ENCODE measurements at regions not wholly inside any gene's neighbourhood (a gene's known extent, or its start where the extent isn't known, plus 50 kb on each side); places are given as distances from the start of the nearest gene placed in this dataset.

GRCh38 chr2:8370258-8370802, 311.5 kb upstream of the ID2 start:
- Histone ChIP-seq H2BK120ac (ENCODE audit: insufficient read depth, low read length, poor library complexity) (no peak overlapping the region), H3K9ac (ENCODE audit: low read length) (no peak overlapping the region), H3K27me3 (ENCODE audit: insufficient read depth, low read length) (no peaks in the 10 kb centered on the region), H3K18ac (ENCODE audit: low read length) (no peak overlapping the region), H2BK12ac (ENCODE audit: low read length) (no peak overlapping the region), H3K27ac (ENCODE audit: low read depth, low read length) (no peak overlapping the region), H3K79me1 (ENCODE audit: low read length) (no peaks in the 10 kb centered on the region), H4K91ac (ENCODE audit: low read depth, low read length) (no peak overlapping the region), H2AFZ (ENCODE audit: insufficient read depth, low read length, poor library complexity) (no peak overlapping the region), H4K8ac (ENCODE audit: low read depth, low read length) (no peak overlapping the region), H3K4ac (ENCODE audit: low read depth, low read length) (no peak overlapping the region), H2BK5ac (ENCODE audit: low read depth, low read length, poor library complexity) (no peak overlapping the region), H3K4me1 (ENCODE audit: control insufficient read depth in 1 of 2, insufficient read depth in 2 of 2, low read length in 2 of 2) (no peaks in the 10 kb centered on the region), H3K4me2 (ENCODE audit: low read length) (no peak overlapping the region), H2AK5ac (ENCODE audit: low read length) (no peak overlapping the region), H3K4me3 (ENCODE audit: low read depth, low read length) (no peak overlapping the region), H4K12ac (ENCODE audit: low read depth, low read length) (no peak overlapping the region), H3K36me3 (ENCODE audit: control insufficient read depth in 1 of 2, insufficient read depth in 2 of 2, low read length in 2 of 2) (no peaks in the 10 kb centered on the region), H3K79me2 (ENCODE audit: control insufficient read depth, insufficient read depth, low read length, poor library complexity) (no peaks in the 10 kb centered on the region), H3K23ac (ENCODE audit: low read length) (no peak overlapping the region), H3K14ac (ENCODE audit: low read length) (no peak overlapping the region), H3K9me3 (ENCODE audit: insufficient read depth, low read depth, low read length) (peaks cover 2% of the 10 kb centered on the region)
- no CpG with 5 or more reads among the region's 2 CpGs for WGBS (ENCODE audit: extremely low coverage, insufficient coverage, insufficient read length)
- no peak for DNase-seq

- H3K9me3 ChIP-seq (ENCODE audit: insufficient read depth, low read depth, low read length): peaks cover 2% of the 10 kb centered on the region
- H3K4me2 ChIP-seq (ENCODE audit: low read length): no peak overlapping the region
- H3K23ac ChIP-seq (ENCODE audit: low read length): no peak overlapping the region
- no peaks in the 10 kb centered on the region for H3K36me3 ChIP-seq (ENCODE audit: control insufficient read depth in 1 of 2, insufficient read depth in 2 of 2, low read length in 2 of 2)
- no peaks in the 10 kb centered on the region for H3K27me3 ChIP-seq (ENCODE audit: insufficient read depth, low read length)
- H3K4me3 ChIP-seq (ENCODE audit: low read depth, low read length): no peak overlapping the region
- no CpG with 5 or more reads among the region's 4 CpGs for WGBS (ENCODE audit: extremely low coverage, insufficient coverage, insufficient read length)
- H3K4ac ChIP-seq (ENCODE audit: low read depth, low read length): no peak overlapping the region
- H2BK120ac ChIP-seq (ENCODE audit: insufficient read depth, low read length, poor library complexity): no peak overlapping the region
- no peak overlapping the region for H4K91ac ChIP-seq (ENCODE audit: low read depth, low read length)
- H3K27ac ChIP-seq (ENCODE audit: low read depth, low read length): no peak overlapping the region
- no peak overlapping the region for H3K14ac ChIP-seq (ENCODE audit: low read length)
- H3K18ac ChIP-seq (ENCODE audit: low read length): no peak overlapping the region
- H2BK12ac ChIP-seq (ENCODE audit: low read length): no peak overlapping the region
- DNase-seq: no peak
- no peak overlapping the region for H4K8ac ChIP-seq (ENCODE audit: low read depth, low read length)
- no peaks in the 10 kb centered on the region for H3K79me2 ChIP-seq (ENCODE audit: control insufficient read depth, insufficient read depth, low read length, poor library complexity)
- H3K4me1 ChIP-seq (ENCODE audit: control insufficient read depth in 1 of 2, insufficient read depth in 2 of 2, low read length in 2 of 2): no peaks in the 10 kb centered on the region
- no peak overlapping the region for H2AFZ ChIP-seq (ENCODE audit: insufficient read depth, low read length, poor library complexity)
- no peaks in the 10 kb centered on the region for H3K79me1 ChIP-seq (ENCODE audit: low read length)
- no peak overlapping the region for H2BK5ac ChIP-seq (ENCODE audit: low read depth, low read length, poor library complexity)
- H3K9ac ChIP-seq (ENCODE audit: low read length): no peak overlapping the region
- no peak overlapping the region for H2AK5ac ChIP-seq (ENCODE audit: low read length)
- H4K12ac ChIP-seq (ENCODE audit: low read depth, low read length): no peak overlapping the region
Observed at GRCh38 chr2:8371653-8372052, 310.2 kb upstream of the ID2 start.

GRCh38 chr2:8374782-8375181, 307.1 kb upstream of the ID2 start:
- Histone ChIP-seq H3K27ac (ENCODE audit: low read depth, low read length) (no peak overlapping the region), H2AFZ (ENCODE audit: insufficient read depth, low read length, poor library complexity) (no peak overlapping the region), H3K4me2 (ENCODE audit: low read length) (no peak overlapping the region), H4K8ac (ENCODE audit: low read depth, low read length) (no peak overlapping the region), H3K4me3 (ENCODE audit: low read depth, low read length) (no peak overlapping the region), H3K9ac (ENCODE audit: low read length) (no peak overlapping the region), H3K79me1 (ENCODE audit: low read length) (no peaks in the 10 kb centered on the region), H3K18ac (ENCODE audit: low read length) (no peak overlapping the region), H2BK5ac (ENCODE audit: low read depth, low read length, poor library complexity) (no peak overlapping the region), H3K14ac (ENCODE audit: low read length) (no peak overlapping the region), H3K27me3 (ENCODE audit: insufficient read depth, low read length) (no peaks in the 10 kb centered on the region), H4K12ac (ENCODE audit: low read depth, low read length) (no peak overlapping the region), H2BK12ac (ENCODE audit: low read length) (no peak overlapping the region), H3K9me3 (ENCODE audit: insufficient read depth, low read depth, low read length) (peaks cover 2% of the 10 kb centered on the region), H2BK120ac (ENCODE audit: insufficient read depth, low read length, poor library complexity) (no peak overlapping the region), H3K4me1 (ENCODE audit: control insufficient read depth in 1 of 2, insufficient read depth in 2 of 2, low read length in 2 of 2) (no peaks in the 10 kb centered on the region), H3K36me3 (ENCODE audit: control insufficient read depth in 1 of 2, insufficient read depth in 2 of 2, low read length in 2 of 2) (no peaks in the 10 kb centered on the region), H3K23ac (ENCODE audit: low read length) (no peak overlapping the region), H3K79me2 (ENCODE audit: control insufficient read depth, insufficient read depth, low read length, poor library complexity) (no peaks in the 10 kb centered on the region), H2AK5ac (ENCODE audit: low read length) (no peak overlapping the region), H4K91ac (ENCODE audit: low read depth, low read length) (no peak overlapping the region), H3K4ac (ENCODE audit: low read depth, low read length) (no peak overlapping the region)
- WGBS (ENCODE audit: extremely low coverage, insufficient coverage, insufficient read length): no CpG with 5 or more reads among the region's 9 CpGs
- no peak for DNase-seq

- no CpG with 5 or more reads among the region's 11 CpGs for WGBS (ENCODE audit: extremely low coverage, insufficient coverage, insufficient read length)
- Histone ChIP-seq H4K8ac (ENCODE audit: low read depth, low read length) (no peak overlapping the region), H3K14ac (ENCODE audit: low read length) (no peak overlapping the region), H3K9ac (ENCODE audit: low read length) (no peak overlapping the region), H3K4me3 (ENCODE audit: low read depth, low read length) (no peak overlapping the region), H3K4ac (ENCODE audit: low read depth, low read length) (no peak overlapping the region), H4K91ac (ENCODE audit: low read depth, low read length) (no peak overlapping the region), H3K27me3 (ENCODE audit: insufficient read depth, low read length) (no peaks in the 10 kb centered on the region), H2BK120ac (ENCODE audit: insufficient read depth, low read length, poor library complexity) (no peak overlapping the region), H3K79me1 (ENCODE audit: low read length) (no peaks in the 10 kb centered on the region), H2AK5ac (ENCODE audit: low read length) (no peak overlapping the region), H3K36me3 (ENCODE audit: control insufficient read depth in 1 of 2, insufficient read depth in 2 of 2, low read length in 2 of 2) (no peaks in the 10 kb centered on the region), H3K27ac (ENCODE audit: low read depth, low read length) (no peak overlapping the region), H2AFZ (ENCODE audit: insufficient read depth, low read length, poor library complexity) (no peak overlapping the region), H3K18ac (ENCODE audit: low read length) (no peak overlapping the region), H3K9me3 (ENCODE audit: insufficient read depth, low read depth, low read length) (no peaks in the 10 kb centered on the region), H3K4me1 (ENCODE audit: control insufficient read depth in 1 of 2, insufficient read depth in 2 of 2, low read length in 2 of 2) (no peaks in the 10 kb centered on the region), H3K4me2 (ENCODE audit: low read length) (no peak overlapping the region), H3K23ac (ENCODE audit: low read length) (no peak overlapping the region), H2BK12ac (ENCODE audit: low read length) (no peak overlapping the region), H4K12ac (ENCODE audit: low read depth, low read length) (no peak overlapping the region), H3K79me2 (ENCODE audit: control insufficient read depth, insufficient read depth, low read length, poor library complexity) (no peaks in the 10 kb centered on the region), H2BK5ac (ENCODE audit: low read depth, low read length, poor library complexity) (no peak overlapping the region)
- DNase-seq: no peak
Observed at GRCh38 chr2:8376603-8377410, 305.0 kb upstream of the ID2 start.

All from trophoblast cell (in vitro differentiated cells and primary cell).